K562 (cell line): ENCODE measurements at regions not wholly inside any gene's neighbourhood (a gene's known extent, or its start where the extent isn't known, plus 50 kb on each side); places are given as distances from the start of the nearest gene placed in this dataset.

ENCODE experiments used
- ATAC-seq: fragments of 200-7000 bp; cut with Tn5 transposase; 3 replicates; pipeline ENCODE4 v1.9.1; 2020; ENCODE audit warnings: moderate library complexity
- BruUV-seq: library from RNA; stranded (reverse); fragments of 400-500 nt; replicated peaks from 2 replicates; lab custom pipeline; 2021; lab: Mats Ljungman, UMichigan
- CTCF ChIA-PET: fragments of 300-600 bp; formaldehyde crosslinking; extraction: SDS; loops from one replicate; lab custom pipeline; 2021; ENCODE audit warnings: low intra/inter-chr PET ratio; lab: Yijun Ruan, JAX
- POLR2A ChIA-PET: fragments of 300-600, 350-650 bp; sonication (Branson Sonifier 250); formaldehyde crosslinking; extraction: SDS; loops from one replicate; lab custom pipeline; 2021; ENCODE audit warnings: antibody characterized with exemption, inconsistent platforms; lab: Yijun Ruan, JAX
- DNase-seq, 4 experiments: peaks; one replicate each; pipeline versions ENCODE4 v3.0.0 to v3.0.0-alpha.2; 2011 to 2018; ENCODE audit warnings: low spot score in 3 of 4, mixed read lengths in 3 of 4; ENCODE audit errors: extremely low read depth in 1 of 4
- FAIRE-seq: peaks from 2 replicates; lab custom pipeline; 2011; peaks lifted over from hg19 to GRCh38; lab: Jason Lieb, UNC
- H2AFZ ChIP-seq: 2 replicates; pipeline ENCODE4 v1.6.0; 2011; ENCODE audit warnings: low read depth, low read length, control low read depth, inconsistent platforms
- H3K27ac ChIP-seq: fragments of 200-600 bp; 3 replicates; pipeline ENCODE4 v1.8.0; 2011; ENCODE audit warnings: low read depth, mild to moderate bottlenecking, control low read depth, inconsistent platforms, low read length, moderate library complexity, mixed read lengths; ENCODE audit errors: extremely low read depth
- H3K27me3 ChIP-seq, 2 experiments: fragments of 300-600 bp in 1 of 2; 2 replicates in 1 of 2; 3 replicates in 1 of 2; pipeline versions ENCODE4 v1.6.0 to v1.8.0; 2011; ENCODE audit warnings: inconsistent platforms in 2 of 2, low read length in 2 of 2, mild to moderate bottlenecking in 1 of 2, mixed read lengths in 1 of 2, moderate library complexity in 1 of 2; ENCODE audit not compliant: control insufficient read depth in 2 of 2, insufficient read depth in 2 of 2
- H3K36me3 ChIP-seq: fragments of 300-600 bp; 3 replicates; pipeline ENCODE4 v1.8.0; 2011; ENCODE audit warnings: mild to moderate bottlenecking, low read length, inconsistent platforms; ENCODE audit not compliant: control insufficient read depth, insufficient read depth
- H3K4me1 ChIP-seq, 2 experiments: fragments of 200-600 bp in 1 of 2; replicated peaks in 1 of 2; 2 replicates in 1 of 2; 3 replicates in 1 of 2; pipeline versions ENCODE4 v1.5.1 to v1.8.0; 2011; ENCODE audit warnings: inconsistent platforms in 2 of 2, low read length in 2 of 2, mild to moderate bottlenecking in 1 of 2, mixed read lengths in 1 of 2, moderate library complexity in 1 of 2; ENCODE audit not compliant: control insufficient read depth in 2 of 2, insufficient read depth in 2 of 2
- H3K4me2 ChIP-seq: 2 replicates; pipeline ENCODE4 v1.6.1; 2011; ENCODE audit warnings: low read length, control low read depth, inconsistent platforms, mixed read lengths; ENCODE audit not compliant: insufficient read depth
- H3K4me3 ChIP-seq: fragments of 200-600 bp; sonication (generic), shearing (Covaris generic); 2 replicates; pipeline ENCODE4 v1.5.1; 2016; ENCODE audit warnings: control low read depth, inconsistent platforms
- H3K79me2 ChIP-seq: fragments of 200-600 bp; 3 replicates; pipeline ENCODE4 v1.8.0; 2011; ENCODE audit warnings: low read length, inconsistent platforms; ENCODE audit not compliant: control insufficient read depth, insufficient read depth
- H3K9ac ChIP-seq, 2 experiments: 2 replicates each; pipeline versions ENCODE4 v1.6.0 to v1.6.1; 2011; ENCODE audit warnings: low read depth in 2 of 2, low read length in 2 of 2, control low read depth in 1 of 2, inconsistent platforms in 1 of 2, mild to moderate bottlenecking in 1 of 2, mixed read lengths in 1 of 2; ENCODE audit not compliant: insufficient read depth in 1 of 2
- H3K9me1 ChIP-seq: one replicate; pipeline ENCODE4 v1.6.0; 2011; ENCODE audit warnings: inconsistent platforms, mild to moderate bottlenecking, low read length, moderate library complexity; ENCODE audit not compliant: control insufficient read depth, insufficient read depth
- H3K9me3 ChIP-seq: replicated peaks from 2 replicates; pipeline ENCODE4 v1.5.1; 2011; ENCODE audit warnings: low read depth, low read length, inconsistent platforms; ENCODE audit not compliant: control insufficient read depth, insufficient read depth
- H4K20me1 ChIP-seq: replicated peaks from 2 replicates; pipeline ENCODE4 v1.6.1; 2011; ENCODE audit warnings: low read length, inconsistent platforms, mixed read lengths; ENCODE audit not compliant: control insufficient read depth, insufficient read depth
- CBFB ChIP-seq: sonication (generic); formaldehyde crosslinking; IDR thresholded peaks from 2 replicates; pipeline ENCODE4 v1.4.0; 2020; ENCODE audit warnings: mild to moderate bottlenecking, missing genetic modification reagents
- CBX5 ChIP-seq: IDR thresholded peaks from 2 replicates; pipeline ENCODE4 v1.6.1; 2014; ENCODE audit warnings: low read depth, borderline replicate concordance
- CTBP1 ChIP-seq: fragments of 450-650 bp; IDR thresholded peaks from 2 replicates; pipeline ENCODE4 v1.6.1; 2016; ENCODE audit warnings: borderline replicate concordance
- DPF2 ChIP-seq: fragments of 450-650 bp; IDR thresholded peaks from 2 replicates; pipeline ENCODE4 v1.6.1; 2016
- HES1 ChIP-seq: fragments of 450-650 bp; IDR thresholded peaks from 2 replicates; pipeline ENCODE4 v1.6.1; 2016; ENCODE audit warnings: low read depth, mild to moderate bottlenecking, moderate library complexity
- RBM39 ChIP-seq: fragments of 200-400 bp; formaldehyde crosslinking; optimal IDR thresholded peaks from 2 replicates; pipeline ENCODE3; 2018; ENCODE audit warnings: low read depth, low read length
- SUPT5H ChIP-seq: fragments of 450-650 bp; IDR thresholded peaks from 2 replicates; pipeline ENCODE4 v1.6.1; 2016
- XRCC5 ChIP-seq: fragments of 200-400 bp; formaldehyde crosslinking; IDR thresholded peaks from 2 replicates; pipeline ENCODE4 v1.6.1; 2017; ENCODE audit warnings: low read depth, mild to moderate bottlenecking, low read length
- ZNF174 ChIP-seq: fragments of 250-450 bp; sonication (Bioruptor Pico); IDR thresholded peaks from 2 replicates; pipeline ENCODE4 v1.4.0; 2020; ENCODE audit warnings: mild to moderate bottlenecking
- ZNF239 ChIP-seq: fragments of 250-450 bp; sonication (Bioruptor Pico); IDR thresholded peaks from 2 replicates; pipeline ENCODE4 v1.4.0; 2020; ENCODE audit warnings: mild to moderate bottlenecking
- WGBS: fragments of 100-300 bp; shearing (Covaris generic); methylation state at CpG from one replicate; pipeline ENCODE4 v1.1.6; 2016; ENCODE audit warnings: low coverage, mixed read lengths; ENCODE audit not compliant: insufficient coverage; ENCODE audit errors: missing lambda C conversion rate; 5-methylcytosine and 5-hydroxymethylcytosine counted together
- in situ Hi-C: fragments of 300-500 bp; cut with MboI; formaldehyde crosslinking; loops from 4 replicates; pipeline ENCODE4 v1.15.0; 2018; ENCODE audit warnings: inconsistent platforms, mixed read lengths
- intact Hi-C: fragments of 100-400 bp; cut with micrococcal nuclease; formaldehyde crosslinking; loops from 2 replicates; pipeline ENCODE4 v1.14.2; 2022
- TF ChIP-seq, protein P1 (sequence below): fragments of 450-650 bp; IDR thresholded peaks from 2 replicates; pipeline ENCODE4 v1.7.0; 2016; ENCODE audit warnings: borderline replicate concordance

- Histone ChIP-seq H3K4me3 (no peak overlapping the region), H3K36me3 (no peaks in the 10 kb centered on the region), H4K20me1 (no peaks in the 10 kb centered on the region), H2AFZ (no peak overlapping the region), H3K27ac (no peak overlapping the region), H3K9ac (no peak overlapping the region), H3K9me1 (no peaks in the 10 kb centered on the region), H3K79me2 (no peaks in the 10 kb centered on the region), H3K9me3 (no peaks in the 10 kb centered on the region), H3K4me2 (no peak overlapping the region), H3K27me3 (no peaks in the 10 kb centered on the region), H3K4me1 (no peaks in the 10 kb centered on the region)
- CTCF ChIA-PET = no interaction called here
- TF ChIP-seq RBM39 (no peak), CBX5 (no peak), CTBP1 (no peak), ZNF174 (no peak), CBFB (CRISPR knock-in tag) (no peak), HES1 (no peak), SUPT5H (no peak), DPF2 (no peak), XRCC5 (no peak), ZNF239 (CRISPR knock-in tag) (no peak)
- TF ChIP-seq, protein P1, sequence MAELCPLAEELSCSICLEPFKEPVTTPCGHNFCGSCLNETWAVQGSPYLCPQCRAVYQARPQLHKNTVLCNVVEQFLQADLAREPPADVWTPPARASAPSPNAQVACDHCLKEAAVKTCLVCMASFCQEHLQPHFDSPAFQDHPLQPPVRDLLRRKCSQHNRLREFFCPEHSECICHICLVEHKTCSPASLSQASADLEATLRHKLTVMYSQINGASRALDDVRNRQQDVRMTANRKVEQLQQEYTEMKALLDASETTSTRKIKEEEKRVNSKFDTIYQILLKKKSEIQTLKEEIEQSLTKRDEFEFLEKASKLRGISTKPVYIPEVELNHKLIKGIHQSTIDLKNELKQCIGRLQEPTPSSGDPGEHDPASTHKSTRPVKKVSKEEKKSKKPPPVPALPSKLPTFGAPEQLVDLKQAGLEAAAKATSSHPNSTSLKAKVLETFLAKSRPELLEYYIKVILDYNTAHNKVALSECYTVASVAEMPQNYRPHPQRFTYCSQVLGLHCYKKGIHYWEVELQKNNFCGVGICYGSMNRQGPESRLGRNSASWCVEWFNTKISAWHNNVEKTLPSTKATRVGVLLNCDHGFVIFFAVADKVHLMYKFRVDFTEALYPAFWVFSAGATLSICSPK = no peak
- BruUV-seq = no TSS peak
- POLR2A ChIA-PET = no interaction called here
- DNase-seq (no peak), ATAC-seq (no peak), FAIRE-seq (no peak)
- in situ Hi-C loops (no loop called here), intact Hi-C loops (no loop called here)
- 0% methylated on average over 1 of the region's 1 CpG for WGBS
Observed at GRCh38 chr7:19312416-19312815, 167.2 kb upstream of the FERD3L start.
